Activated CD8-positive, alpha-beta memory T cell treated with anti-CD3 and anti-CD28 coated beads, Interleukin-2, amount 50 U/mL, for 1 hour (primary cell): ENCODE measurements at regions not wholly inside any gene's neighbourhood (a gene's known extent, or its start where the extent isn't known, plus 50 kb on each side); places are given as distances from the start of the nearest gene placed in this dataset.
"Not testable (repeated sequence)": the region's sequence is repeated elsewhere in the genome, so short reads cannot be mapped to it uniquely, and the experiment has no call there.

Source experiments
- DNase-seq: peaks from one replicate; pipeline ENCODE4 v3.0.0-alpha.2; 2020; ENCODE audit errors: extremely low read depth

DNA sequence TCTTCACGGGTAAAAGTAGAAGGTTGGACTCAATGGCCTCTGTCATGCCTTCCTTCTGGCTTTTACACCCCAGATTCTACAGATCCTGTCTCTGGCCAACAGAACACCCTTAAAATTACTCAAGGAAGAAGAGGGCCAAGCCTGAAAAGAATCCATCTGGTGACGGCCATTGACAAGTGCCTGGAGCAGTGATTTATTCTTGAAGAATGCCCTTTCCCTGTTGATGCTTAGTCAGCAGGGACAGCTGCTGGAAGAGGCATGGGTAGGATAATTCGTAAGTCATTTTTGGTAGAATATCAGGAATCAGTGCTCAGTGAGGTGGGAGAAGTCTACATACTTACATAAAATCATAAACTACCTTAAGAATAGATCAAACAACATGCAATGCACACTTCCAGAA lies 397.9 kb downstream of the SAMD5 start:
- no peak for DNase-seq

DNA sequence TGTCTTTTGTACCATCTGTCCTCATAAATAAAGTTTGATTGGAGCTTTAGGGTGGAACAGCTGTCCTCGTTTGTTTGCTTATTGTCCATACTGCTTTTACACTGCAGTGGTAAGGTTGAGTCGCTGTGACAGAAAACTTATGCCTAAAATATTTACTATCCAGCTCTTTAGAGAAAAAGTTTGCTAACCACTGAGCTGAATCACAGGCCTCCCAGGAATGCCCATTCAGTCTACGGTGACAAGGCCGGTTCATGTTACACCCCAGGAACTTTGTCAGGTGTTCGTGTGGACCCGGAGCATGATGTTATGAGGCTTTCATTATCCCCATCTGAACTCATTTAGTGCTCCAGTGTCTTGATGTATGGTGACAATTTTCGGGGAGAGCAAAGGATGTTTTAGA lies 401.1 kb downstream of the SAMD5 start:
- DNase-seq = no peak

DNA sequence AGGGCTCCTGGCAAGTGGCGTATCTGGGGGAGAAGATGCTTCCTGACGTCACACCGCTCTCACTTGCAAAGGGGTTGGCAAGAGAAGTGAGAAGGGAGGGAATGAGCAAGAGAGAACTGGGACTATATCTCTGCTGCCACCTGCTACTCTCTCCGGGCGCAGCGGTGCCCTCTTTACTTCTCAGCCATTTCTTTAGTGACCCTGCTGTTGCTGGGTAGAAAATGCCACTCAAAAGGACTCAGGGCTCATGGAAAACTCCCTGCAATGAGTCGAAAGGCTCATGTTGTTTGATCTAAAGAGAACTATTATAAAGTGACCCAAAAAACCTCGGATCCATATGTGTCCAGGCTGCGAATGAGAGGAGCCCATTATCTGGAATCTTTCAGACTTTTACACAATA lies 401.8 kb downstream of the SAMD5 start:
- DNase-seq = no peak

DNA sequence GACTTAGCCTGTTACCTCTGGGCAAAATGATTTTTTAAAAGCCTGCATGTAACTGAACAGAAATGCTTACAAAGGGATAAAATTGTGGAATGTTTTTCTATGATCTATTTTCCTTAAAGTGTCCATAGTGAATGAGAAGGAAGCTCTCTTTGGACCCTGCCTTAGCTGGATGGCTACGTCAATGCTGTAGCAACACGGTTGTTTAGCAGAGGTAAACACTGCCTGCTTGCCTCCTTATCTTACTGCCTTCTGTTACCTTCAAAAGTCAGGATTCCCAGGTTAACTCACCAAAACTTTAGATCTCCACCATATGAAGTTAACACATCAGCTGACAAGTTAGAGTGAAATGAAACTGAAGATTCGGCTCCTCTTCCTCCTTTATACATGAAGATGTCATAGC lies 402.6 kb downstream of the SAMD5 start:
- no peak for DNase-seq

DNA sequence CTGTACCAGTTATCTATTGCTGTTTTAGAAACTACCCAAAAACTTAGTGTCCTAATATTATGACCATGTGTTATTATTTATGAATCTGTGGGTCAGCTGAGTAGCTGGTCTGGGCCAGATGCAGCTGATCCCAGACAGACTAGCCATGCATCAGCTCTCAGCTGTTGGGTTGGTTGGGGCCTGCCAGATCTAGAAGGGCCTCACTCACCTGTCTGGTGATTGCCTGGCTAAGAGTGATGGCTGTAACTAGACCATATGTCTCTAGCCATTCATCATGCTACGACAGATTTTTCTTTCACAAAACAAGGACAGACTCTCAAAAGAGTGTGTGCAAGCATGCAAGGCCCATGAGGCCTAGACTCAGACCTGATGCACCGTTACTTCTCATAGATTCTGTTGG lies 403.2 kb downstream of the SAMD5 start:
- no peak for DNase-seq

DNA sequence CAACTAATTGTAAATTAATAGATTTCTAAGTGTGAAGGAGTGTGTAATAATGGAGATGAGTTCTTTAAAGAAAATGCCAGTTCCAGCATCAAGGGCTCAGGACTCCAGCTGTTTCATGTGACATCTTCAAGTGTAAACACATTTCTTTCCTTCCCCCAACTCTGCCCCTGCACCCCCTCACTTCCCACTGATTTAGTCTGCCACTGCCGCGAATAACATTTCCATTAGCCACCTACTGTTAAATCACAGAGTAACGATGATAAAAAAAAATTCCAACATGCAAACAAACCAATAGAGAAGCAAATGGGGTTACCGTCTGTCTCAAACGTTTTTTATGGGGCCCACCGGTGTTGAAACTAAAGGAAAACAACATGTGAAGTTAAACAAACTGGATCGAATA lies 414.3 kb downstream of the SAMD5 start:
- no peak for DNase-seq

DNA sequence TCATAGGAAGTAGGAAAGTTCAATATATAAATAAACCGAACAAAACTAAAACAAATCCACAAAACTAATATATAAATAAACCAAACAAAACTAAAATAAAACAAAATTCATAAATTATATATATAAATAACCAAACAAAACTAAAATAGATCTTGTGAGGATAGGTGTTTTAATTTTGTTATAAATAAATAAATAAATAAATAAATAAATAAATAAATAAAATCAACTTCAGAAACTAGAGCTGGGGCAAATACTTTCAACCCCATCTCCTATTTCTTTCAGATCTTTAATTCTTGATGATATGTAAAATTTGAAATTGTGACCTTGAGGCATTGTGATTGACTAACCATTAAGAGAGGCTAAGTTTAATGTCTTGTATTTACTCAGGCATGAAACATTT lies 416.1 kb downstream of the SAMD5 start:
- no peak for DNase-seq

DNA sequence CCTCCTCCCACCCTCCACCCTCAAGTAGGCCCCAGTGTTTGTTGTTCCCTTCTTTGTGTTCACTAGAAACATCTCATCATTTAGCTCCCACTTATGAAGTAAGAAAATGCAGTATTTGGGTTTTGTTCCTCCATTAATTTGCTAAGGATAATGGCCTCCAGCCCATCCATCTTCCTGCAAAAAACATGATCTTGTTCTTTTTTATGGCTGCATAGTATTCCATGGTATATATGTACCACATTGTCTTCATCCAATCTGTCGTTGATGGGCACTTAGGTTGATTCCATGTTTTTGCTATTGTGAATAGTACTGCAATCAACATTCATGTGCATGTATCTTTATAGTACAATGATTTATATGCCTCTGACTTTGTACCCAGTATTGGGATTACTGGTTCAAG lies 416.8 kb upstream of the SASH1 start:
- DNase-seq = no peak

DNA sequence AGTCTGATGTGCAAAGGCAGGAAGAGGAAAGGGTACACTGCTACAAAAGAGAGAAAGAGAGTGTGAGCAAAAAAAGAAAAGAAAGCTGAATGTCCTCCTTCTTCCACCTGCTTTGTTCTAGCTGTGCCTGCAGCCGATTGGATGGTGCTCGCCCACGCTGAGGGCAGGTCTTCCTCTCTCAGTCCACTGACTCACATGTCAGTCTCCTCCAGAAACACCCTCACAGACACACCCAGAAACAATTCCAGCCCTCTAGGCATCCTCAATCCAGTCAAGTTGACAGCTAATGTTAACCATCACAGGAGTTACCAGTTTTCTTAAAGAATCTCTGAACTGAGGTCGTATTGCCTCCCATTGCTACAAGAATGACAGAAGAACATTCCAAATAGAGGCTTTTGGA lies 411.9 kb upstream of the SASH1 start:
- no peak for DNase-seq

DNA sequence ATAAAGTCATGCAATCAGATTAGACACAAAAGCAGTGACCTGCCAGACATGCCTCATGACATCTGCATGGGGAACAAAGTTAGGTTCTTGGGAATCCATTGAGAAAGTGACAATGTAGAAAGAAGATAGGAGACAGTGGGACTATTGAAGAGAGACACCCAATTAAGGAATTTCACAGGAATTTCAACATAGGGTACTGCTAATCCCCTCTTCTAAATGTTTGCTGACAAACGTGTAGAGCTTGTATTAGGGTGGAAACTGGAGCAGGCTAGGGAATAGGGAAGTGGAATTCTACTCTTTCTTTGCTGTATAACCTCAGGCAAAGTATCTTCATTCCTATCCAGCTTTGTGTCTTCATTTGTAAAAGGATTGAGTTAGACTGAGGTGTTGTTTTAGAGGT lies 409.4 kb upstream of the SASH1 start:
- no peak for DNase-seq

DNA sequence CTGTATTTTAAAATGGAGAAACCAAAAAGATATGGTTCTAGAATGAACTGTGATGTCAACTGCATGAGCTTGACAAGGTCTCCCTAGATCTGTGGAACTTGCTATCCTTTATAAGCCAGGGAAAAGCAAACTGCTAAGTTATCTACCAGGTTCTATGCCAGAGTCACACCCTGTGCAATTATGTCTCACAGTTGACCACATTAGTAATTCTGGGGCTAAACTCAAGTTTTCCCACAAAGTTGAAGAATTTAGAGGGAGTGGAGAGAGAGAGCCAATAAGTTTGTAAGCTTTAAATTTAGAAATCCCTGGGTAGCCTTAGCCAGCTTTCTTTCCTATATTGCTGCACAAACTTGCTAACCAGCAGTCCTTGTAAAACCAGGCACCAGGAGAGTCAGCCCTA lies 407.0 kb upstream of the SASH1 start:
- DNase-seq = no peak

DNA sequence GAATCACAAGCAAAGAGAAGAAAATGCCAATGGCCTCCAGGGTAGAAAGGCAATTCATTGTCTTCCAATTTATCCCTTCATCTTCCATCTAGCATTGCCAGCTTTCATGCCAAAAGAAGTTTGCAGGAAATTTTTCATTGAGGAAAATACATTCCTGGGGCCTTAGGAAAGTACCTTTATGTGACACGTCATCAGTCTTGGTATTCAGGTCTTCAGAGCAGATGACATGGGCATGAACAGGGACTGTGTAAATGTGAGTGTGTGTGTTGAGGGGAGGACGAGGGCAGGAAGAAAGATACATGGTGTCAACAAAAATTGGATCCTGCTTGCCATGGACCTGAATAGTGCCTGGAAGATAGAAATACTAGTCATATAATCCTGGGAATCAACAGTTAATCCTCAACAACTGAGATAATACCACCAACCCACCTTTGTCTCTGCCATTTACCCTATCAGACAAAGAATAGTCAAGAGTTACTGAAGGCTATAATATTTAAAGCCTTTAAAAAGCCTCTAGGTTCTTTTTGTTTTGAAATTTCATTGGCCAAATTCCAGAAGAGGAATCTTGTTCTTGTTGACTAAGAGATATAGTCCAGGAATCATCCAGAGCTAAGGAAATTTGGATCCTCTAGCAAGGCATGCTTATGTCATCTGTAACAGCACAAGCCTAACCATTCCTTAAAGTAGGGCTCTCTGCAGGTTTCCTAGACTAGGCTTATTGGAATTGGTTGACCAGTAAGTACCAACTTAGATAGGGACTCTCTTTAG lies 405.8 kb upstream of the SASH1 start:
- DNase-seq = no peak

DNA sequence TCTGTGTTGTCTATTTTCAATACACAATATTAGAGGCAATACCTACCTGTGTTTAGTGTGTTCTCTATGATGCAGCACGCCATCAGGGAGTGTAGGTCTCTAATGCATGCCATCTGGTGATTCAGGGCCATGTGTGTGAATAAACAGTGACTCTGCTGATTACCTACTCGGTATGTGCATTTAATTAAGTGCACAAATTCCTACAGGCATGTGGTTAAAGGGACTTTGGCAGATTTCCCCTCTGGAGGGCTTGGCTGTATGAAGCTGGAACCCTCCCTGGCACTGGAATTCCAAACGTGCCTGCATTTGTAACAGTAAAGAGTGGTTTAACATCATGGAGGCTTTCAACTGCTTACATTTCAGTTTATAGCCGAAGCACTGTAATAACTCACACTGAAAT lies 401.5 kb upstream of the SASH1 start:
- no peak for DNase-seq

DNA sequence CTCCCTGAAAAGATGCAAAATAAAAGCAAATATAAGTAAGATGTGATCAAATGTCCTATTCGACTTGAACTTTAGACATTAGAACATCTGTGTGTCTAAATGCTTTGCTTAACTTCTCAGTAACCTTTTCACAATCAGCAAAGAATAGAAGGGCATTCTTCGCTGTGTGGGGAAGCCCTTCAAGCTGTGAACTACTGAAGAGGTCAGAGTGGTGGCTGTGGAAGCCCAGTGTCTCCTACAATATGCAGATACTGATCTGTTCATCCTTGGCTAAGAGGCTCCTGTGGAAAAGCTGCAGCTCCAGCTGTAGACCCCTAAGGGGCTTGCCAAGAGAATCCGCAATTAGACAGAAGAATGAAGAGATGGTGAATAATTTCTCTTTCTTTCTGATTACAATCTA lies 400.3 kb upstream of the SASH1 start:
- DNase-seq = no peak

DNA sequence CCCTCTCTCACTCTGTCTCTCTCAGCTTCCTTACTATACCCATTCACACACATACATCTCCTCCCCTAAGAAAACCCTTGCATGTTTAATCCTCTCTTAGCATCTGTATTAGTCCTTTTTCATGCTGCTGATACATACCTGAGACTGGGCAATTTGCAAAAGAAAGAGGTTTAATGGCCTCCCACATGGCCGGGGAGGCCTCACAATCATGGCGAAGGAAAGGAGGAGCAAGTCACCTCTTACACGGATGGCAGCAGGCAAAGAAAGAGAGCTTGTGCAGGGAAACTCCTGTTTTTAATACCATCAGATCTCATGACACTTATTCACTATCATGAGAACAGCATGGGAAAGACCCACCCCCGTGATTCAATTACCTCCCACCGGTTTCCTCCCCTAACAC lies 398.5 kb upstream of the SASH1 start:
- DNase-seq = no peak

DNA sequence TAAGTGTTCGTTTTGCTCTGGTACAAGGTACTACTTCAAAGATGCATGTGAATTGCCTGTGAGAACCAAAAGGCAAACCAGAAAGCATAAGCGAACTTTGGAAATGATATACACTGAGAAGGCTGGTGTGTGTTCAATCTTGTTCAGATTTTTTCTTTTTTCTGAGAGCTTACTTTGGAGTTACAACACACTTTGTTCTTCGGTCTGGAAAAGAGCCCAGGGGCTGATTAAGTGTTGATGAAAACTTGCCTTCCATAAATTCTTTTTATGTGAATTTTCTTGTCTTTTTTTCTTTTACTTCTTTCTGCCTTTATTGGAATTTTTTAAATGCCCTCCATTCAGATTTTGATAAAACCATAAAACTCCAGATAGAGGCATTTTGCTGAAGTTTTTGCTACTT lies 395.1 kb upstream of the SASH1 start:
- DNase-seq = no peak

DNA sequence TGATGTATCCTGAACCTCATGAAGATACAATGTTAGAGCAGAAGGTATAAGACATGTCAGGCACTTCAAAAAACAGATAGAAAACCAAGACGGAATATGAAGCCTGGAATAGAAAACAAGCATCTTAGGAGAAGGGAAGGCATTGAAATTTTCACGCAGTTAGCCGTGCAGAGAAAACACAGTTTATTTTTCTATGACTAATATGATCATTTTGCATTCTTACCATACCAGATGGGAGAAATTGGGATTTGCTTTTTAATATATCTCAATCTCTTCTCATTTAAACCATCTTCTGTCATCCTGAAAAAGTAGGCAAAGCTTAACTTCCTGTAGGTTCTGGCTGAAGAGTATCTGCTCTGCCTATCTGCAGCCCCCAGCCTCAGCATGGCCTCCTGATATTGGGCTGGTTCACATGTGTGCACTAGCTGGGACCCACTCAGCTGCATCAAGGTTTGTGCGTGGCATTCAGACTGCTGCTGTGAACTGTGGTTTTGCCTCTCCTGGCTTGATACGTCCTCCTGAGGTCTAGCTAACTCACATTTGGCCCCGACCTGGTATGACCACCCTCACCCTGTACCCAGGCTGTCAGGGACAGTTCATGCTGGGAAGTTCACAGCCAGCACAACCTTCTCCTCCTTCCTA lies 392.5 kb upstream of the SASH1 start:
- no peak for DNase-seq

DNA sequence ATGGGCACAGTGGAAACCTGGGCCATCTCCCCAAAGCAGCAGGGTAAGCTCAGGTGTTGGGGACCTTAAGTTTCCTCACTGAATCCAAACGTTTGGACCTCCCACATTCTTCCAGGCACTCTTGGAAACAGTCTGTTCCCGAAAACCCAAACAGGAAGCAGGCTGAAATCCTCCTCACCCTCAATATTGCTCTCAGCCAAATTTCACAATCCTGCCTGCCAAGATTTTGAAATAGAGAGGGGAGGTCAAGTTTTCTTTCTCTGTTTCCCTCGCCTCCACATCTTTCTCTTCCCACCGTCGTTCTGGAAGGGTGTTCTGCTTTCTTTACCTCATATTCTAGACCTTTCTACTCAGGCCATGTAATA lies 392.0 kb upstream of the SASH1 start:
- DNase-seq = no peak

DNA sequence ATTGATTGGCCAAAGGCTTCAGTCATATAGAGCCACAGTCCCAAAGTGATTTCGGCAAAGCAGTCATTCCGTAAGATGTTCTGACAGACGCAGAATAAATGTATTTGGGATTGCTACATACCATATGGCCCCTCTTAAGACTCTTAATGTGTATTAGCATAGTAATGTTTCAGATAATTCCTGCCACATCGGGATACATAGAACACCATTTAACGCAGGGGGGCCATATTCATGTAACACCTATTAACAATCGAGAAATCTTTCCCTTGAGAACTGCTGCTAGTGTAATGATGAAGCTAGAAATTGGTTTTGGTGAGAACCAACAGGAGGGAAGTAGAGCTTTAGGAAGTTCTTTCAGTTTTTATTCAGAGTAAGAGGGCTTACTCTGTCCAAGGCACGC lies 390.9 kb upstream of the SASH1 start:
- DNase-seq = no peak

DNA sequence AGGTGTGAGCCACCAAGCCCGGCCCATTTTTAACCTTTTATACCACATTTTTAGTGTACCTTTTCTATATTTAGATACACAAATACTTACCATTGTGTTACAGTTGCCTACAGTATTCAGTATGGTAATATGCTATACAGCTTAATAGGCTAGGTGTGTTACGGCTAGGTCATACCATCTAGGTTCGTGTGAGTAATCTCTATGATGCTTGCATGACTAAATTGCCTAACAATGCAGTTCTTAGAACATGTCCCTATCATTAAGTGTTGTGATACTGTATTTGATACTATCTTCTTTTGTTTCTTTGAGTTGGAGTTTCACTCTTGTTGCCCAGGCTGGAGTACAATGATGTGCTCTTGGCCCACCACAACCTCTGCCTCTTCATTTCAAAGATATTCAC lies 387.7 kb upstream of the SASH1 start:
- DNase-seq = no peak

DNA sequence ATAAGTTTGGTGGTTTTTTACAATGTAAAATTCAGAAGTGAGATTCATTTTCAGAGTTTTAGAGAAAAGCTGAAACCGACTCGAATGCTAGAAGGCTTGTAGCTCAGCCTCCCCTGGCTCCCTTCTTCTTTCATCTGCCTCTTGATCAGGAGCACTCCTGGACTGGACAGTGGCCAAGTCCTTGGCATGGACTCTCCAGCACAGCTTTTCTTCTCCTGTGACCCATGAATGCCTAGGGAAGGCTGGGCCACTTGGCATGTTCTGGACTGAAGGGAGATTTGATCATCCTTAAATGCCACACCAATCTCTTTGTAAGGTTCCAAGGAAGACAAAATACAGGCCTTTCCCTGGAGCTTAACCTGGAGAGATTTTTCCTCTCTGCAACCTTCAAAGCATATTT lies 384.0 kb upstream of the SASH1 start:
- DNase-seq = no peak

DNA sequence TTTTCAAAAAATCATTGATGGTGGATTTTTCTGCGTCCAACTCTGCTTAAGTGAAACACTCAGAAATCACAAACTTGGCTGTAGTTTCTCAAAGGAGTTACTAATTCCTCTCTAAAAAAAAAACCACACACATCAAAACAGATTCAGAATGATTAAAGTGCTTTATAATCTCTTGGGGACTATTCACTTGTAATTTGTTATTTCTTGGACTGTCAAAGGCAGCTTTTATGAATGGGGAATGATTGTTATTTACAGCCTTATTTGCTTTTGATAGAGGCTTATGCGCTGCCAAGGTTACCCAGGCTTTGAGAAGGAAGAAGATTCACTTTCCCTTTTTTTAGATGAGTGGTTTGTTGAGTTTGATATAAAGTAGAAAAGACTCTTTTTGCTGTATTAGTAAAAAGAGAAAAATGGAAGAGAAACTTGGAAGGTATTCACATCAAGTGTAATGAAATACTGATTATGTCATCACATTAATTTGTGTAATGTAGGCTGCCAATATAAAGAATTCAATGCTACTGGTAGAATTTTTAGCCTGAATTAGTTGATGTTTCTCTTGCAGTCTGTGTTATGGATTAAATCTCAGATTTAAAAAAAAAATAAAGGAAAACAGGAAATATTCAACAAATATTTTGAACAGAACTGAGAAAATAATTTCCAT lies 381.0 kb upstream of the SASH1 start:
- no peak for DNase-seq

DNA sequence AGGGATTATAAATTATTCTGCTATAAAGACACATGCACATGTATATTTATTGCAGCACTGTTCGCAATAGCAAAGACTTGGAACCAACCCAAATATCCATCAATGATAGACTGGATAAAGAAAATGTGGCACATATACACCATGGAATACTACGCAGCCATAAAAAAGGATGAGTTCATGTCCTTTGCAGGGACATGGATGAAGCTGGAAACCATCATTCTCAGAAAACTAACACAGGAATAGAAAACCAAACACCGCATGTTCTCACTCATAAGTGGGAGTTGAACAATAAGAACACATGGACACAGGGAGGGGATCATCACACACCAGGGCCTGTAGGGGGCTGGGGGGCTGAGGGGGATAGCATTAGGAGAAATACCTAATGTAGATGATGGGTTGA lies 377.2 kb upstream of the SASH1 start:
- not testable (repeated sequence) for DNase-seq
